ENCODE measurements at regions not wholly inside any gene's neighbourhood (a gene's known extent, or its start where the extent isn't known, plus 50 kb on each side); places are given as distances from the start of the nearest gene placed in this dataset.

GRCh38 chr4:43351970-43352806 is 459.7 kb downstream of the GRXCR1 start:
- DNase-seq = no peak

- DNase-seq = no peak
Observed at GRCh38 chr4:43352859-43353258, 460.3 kb downstream of the GRXCR1 start.

GRCh38 chr4:43353552-43353951 is 461.0 kb downstream of the GRXCR1 start:
- DNase-seq = no peak

- DNase-seq = no peak
Observed at GRCh38 chr4:43356786-43357185, 464.3 kb downstream of the GRXCR1 start.

GRCh38 chr4:43357252-43357974 is 464.9 kb downstream of the GRXCR1 start:
- DNase-seq = no peak

GRCh38 chr4:43360296-43360695 is 467.8 kb downstream of the GRXCR1 start:
- no peak for DNase-seq

GRCh38 chr4:43362875-43363636 is 470.5 kb downstream of the GRXCR1 start:
- no peak for DNase-seq

- DNase-seq = no peak
Observed at GRCh38 chr4:43369036-43369594, 476.6 kb downstream of the GRXCR1 start.

GRCh38 chr4:43373201-43373600 is 480.7 kb downstream of the GRXCR1 start:
- DNase-seq = no peak

- no peak for DNase-seq
Observed at GRCh38 chr4:43374216-43374751, 481.8 kb downstream of the GRXCR1 start.

- peak in 1 of 2 donors; percentile 10 for DNase-seq
Observed at GRCh38 chr4:43379016-43379415, 486.5 kb downstream of the GRXCR1 start.

- DNase-seq = no peak
Observed at GRCh38 chr4:43380093-43380492, 487.6 kb downstream of the GRXCR1 start.

GRCh38 chr4:43391069-43391468 is 498.6 kb downstream of the GRXCR1 start:
- no peak for DNase-seq

GRCh38 chr4:43394976-43395375 is 502.5 kb downstream of the GRXCR1 start:
- DNase-seq = no peak

GRCh38 chr4:43399726-43400125 is 507.2 kb downstream of the GRXCR1 start:
- no peak for DNase-seq

GRCh38 chr4:43402393-43402792 is 509.9 kb downstream of the GRXCR1 start:
- DNase-seq = no peak

- DNase-seq = no peak
Observed at GRCh38 chr4:43410636-43411035, 518.1 kb downstream of the GRXCR1 start.

GRCh38 chr4:43411226-43411625 is 518.7 kb downstream of the GRXCR1 start:
- no peak for DNase-seq

- no peak for DNase-seq
Observed at GRCh38 chr4:43423276-43423675, 530.8 kb downstream of the GRXCR1 start.

- DNase-seq = no peak
Observed at GRCh38 chr4:43425206-43425605, 532.7 kb downstream of the GRXCR1 start.

- no peak for DNase-seq
Observed at GRCh38 chr4:43435291-43435690, 542.8 kb downstream of the GRXCR1 start.

GRCh38 chr4:43452948-43453347 is 560.4 kb downstream of the GRXCR1 start:
- no peak for DNase-seq

- no peak for DNase-seq
Observed at GRCh38 chr4:43456383-43456782, 563.9 kb downstream of the GRXCR1 start.
